GM13977 (cell line): ENCODE measurements at regions not wholly inside any gene's neighbourhood (a gene's known extent, or its start where the extent isn't known, plus 50 kb on each side); places are given as distances from the start of the nearest gene placed in this dataset.

Experiments used
- DNase-seq: peaks from one replicate; pipeline ENCODE4 v3.0.0; 2012; ENCODE audit warnings: low spot score
- CTCF ChIP-seq: IDR thresholded peaks from 2 replicates; pipeline ENCODE4 v1.5.1; 2012; ENCODE audit warnings: mild to moderate bottlenecking, control low read depth; ENCODE audit not compliant: insufficient read depth; ENCODE audit errors: extremely low read depth, missing control alignments
- in situ Hi-C: fragments of 300-500 bp; cut with MboI; formaldehyde crosslinking; loops from one replicate; pipeline ENCODE4 v1.12.0; 2022; ENCODE audit warnings: low sequenced_read_pairs, low pct_unique_long_range_greater_than_20kb, mixed read lengths, inconsistent platforms; ENCODE audit not compliant: unreplicated experiment

GRCh38 chr12:30807695-30808034 is 52.9 kb upstream of the CAPRIN2 start:
- DNase-seq = no peak
- in situ Hi-C loops = loop anchor here (25.0 kb wide), 1 partner anchor 1245 kb away; no protein-coding TSS in a partner anchor
- TF ChIP-seq CTCF = no peak

- TF ChIP-seq CTCF = peak; percentile 71
- in situ Hi-C loops = loop anchor here (25.0 kb wide), 1 partner anchor 1245 kb away; no protein-coding TSS in a partner anchor
- DNase-seq = no peak
Observed at GRCh38 chr12:30806989-30807694, 52.4 kb upstream of the CAPRIN2 start.

- no peak for DNase-seq
- in situ Hi-C loops = loop anchor here (25.0 kb wide), 1 partner anchor 1244 kb away; no protein-coding TSS in a partner anchor
- no peak for TF ChIP-seq CTCF
Observed at GRCh38 chr12:30805959-30806358, 51.2 kb upstream of the CAPRIN2 start.
